ENCODE measurements at regions not wholly inside any gene's neighbourhood (a gene's known extent, or its start where the extent isn't known, plus 50 kb on each side); places are given as distances from the start of the nearest gene placed in this dataset.

DNA sequence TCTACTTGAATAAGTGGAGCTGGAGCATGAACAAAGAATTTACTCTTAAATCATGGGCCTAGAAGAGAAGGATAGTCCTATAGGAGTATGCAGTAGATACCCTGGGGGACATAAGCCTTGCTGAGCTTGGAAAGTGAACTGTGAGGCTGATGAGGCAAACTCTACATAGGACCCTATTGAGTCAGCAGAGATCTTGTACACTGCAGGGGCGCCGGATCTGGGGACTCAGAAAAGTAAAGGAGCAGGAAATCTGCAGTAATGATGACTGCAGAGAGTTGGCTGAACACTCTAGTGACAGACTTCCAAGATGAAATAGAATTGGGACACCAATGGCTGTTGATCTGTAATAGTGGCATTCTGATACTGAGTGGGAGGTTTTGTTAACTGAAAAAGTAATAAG, 543.7 kb downstream of the XIRP2 start:
- TF ChIP-seq, protein P1, sequence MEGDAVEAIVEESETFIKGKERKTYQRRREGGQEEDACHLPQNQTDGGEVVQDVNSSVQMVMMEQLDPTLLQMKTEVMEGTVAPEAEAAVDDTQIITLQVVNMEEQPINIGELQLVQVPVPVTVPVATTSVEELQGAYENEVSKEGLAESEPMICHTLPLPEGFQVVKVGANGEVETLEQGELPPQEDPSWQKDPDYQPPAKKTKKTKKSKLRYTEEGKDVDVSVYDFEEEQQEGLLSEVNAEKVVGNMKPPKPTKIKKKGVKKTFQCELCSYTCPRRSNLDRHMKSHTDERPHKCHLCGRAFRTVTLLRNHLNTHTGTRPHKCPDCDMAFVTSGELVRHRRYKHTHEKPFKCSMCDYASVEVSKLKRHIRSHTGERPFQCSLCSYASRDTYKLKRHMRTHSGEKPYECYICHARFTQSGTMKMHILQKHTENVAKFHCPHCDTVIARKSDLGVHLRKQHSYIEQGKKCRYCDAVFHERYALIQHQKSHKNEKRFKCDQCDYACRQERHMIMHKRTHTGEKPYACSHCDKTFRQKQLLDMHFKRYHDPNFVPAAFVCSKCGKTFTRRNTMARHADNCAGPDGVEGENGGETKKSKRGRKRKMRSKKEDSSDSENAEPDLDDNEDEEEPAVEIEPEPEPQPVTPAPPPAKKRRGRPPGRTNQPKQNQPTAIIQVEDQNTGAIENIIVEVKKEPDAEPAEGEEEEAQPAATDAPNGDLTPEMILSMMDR (IDR thresholded peaks at IDR 0.05), result no peak
- no peak for TF ChIP-seq POLR2A (IDR thresholded peaks at IDR 0.05)
